GM12875 (cell line): ENCODE measurements at regions not wholly inside any gene's neighbourhood (a gene's known extent, or its start where the extent isn't known, plus 50 kb on each side); places are given as distances from the start of the nearest gene placed in this dataset.

ENCODE experiments used
- H3K4me3 ChIP-seq: one replicate; pipeline ENCODE4 v1.5.1; 2011; ENCODE audit warnings: low read depth, low read length, control low read depth
- CTCF ChIP-seq: IDR thresholded peaks from 2 replicates; pipeline ENCODE4 v1.5.1; 2011; ENCODE audit warnings: low read depth, mild to moderate bottlenecking, control low read depth, inconsistent platforms, low read length, moderate library complexity, borderline replicate concordance; ENCODE audit not compliant: insufficient read depth

- TF ChIP-seq CTCF: no peak
- no peak overlapping the region for H3K4me3 ChIP-seq
Observed at GRCh38 chr5:118185018-118185417, 803.3 kb downstream of the DTWD2 start.

- no peak for TF ChIP-seq CTCF
- H3K4me3 ChIP-seq: no peak overlapping the region
Observed at GRCh38 chr5:118176146-118176545, 812.2 kb downstream of the DTWD2 start.

- no peak overlapping the region for H3K4me3 ChIP-seq
- no peak for TF ChIP-seq CTCF
Observed at GRCh38 chr5:118174671-118175070, 813.7 kb downstream of the DTWD2 start.

- no peak overlapping the region for H3K4me3 ChIP-seq
- TF ChIP-seq CTCF: no peak
Observed at GRCh38 chr5:118173340-118173739, 815.0 kb downstream of the DTWD2 start.

GRCh38 chr5:118165619-118166018 is 822.7 kb downstream of the DTWD2 start:
- TF ChIP-seq CTCF: no peak
- no peak overlapping the region for H3K4me3 ChIP-seq

- no peak for TF ChIP-seq CTCF
- H3K4me3 ChIP-seq: no peak overlapping the region
Observed at GRCh38 chr5:118156181-118156580, 832.2 kb downstream of the DTWD2 start.

- no peak overlapping the region for H3K4me3 ChIP-seq
- no peak for TF ChIP-seq CTCF
Observed at GRCh38 chr5:118146824-118147223, 841.5 kb downstream of the DTWD2 start.
